ENCODE measurements at regions not wholly inside any gene's neighbourhood (a gene's known extent, or its start where the extent isn't known, plus 50 kb on each side); places are given as distances from the start of the nearest gene placed in this dataset.

- Histone ChIP-seq H3K4me3 (no peak overlapping the region), H3K9me3 (replicated peaks) (peaks cover 12% of the 10 kb centered on the region), H3K27me3 (ENCODE audit: low read depth) (no peaks in the 10 kb centered on the region), H3K27ac (replicated peaks) (no peak overlapping the region), H3K36me3 (no peaks in the 10 kb centered on the region), H3K4me1 (no peaks in the 10 kb centered on the region)
- no peak for TF ChIP-seq CTCF (IDR thresholded peaks at IDR 0.05; ENCODE audit: borderline replicate concordance)
- no peak for DNase-seq
- intact Hi-C loops (cut with micrococcal nuclease): no loop called here
Observed at GRCh38 chr4:167786504-167786903, 305.8 kb upstream of the ANXA10 start.

- intact Hi-C loops (cut with micrococcal nuclease): no loop called here
- Histone ChIP-seq H3K36me3 (no peaks in the 10 kb centered on the region), H3K27ac (replicated peaks) (no peak overlapping the region), H3K9me3 (replicated peaks) (peaks cover 4% of the 10 kb centered on the region), H3K4me1 (no peaks in the 10 kb centered on the region), H3K27me3 (ENCODE audit: low read depth) (no peaks in the 10 kb centered on the region), H3K4me3 (no peak overlapping the region)
- no peak for TF ChIP-seq CTCF (IDR thresholded peaks at IDR 0.05; ENCODE audit: borderline replicate concordance)
- DNase-seq: no peak
Observed at GRCh38 chr4:167787231-167787630, 305.1 kb upstream of the ANXA10 start.

- DNase-seq: no peak
- H3K4me1 ChIP-seq: no peaks in the 10 kb centered on the region
- H3K4me3 ChIP-seq: no peak overlapping the region
- TF ChIP-seq CTCF (IDR thresholded peaks at IDR 0.05; ENCODE audit: borderline replicate concordance): no peak
- no peaks in the 10 kb centered on the region for H3K9me3 ChIP-seq (replicated peaks)
- intact Hi-C loops (cut with micrococcal nuclease): no loop called here
- H3K36me3 ChIP-seq: no peaks in the 10 kb centered on the region
- no peaks in the 10 kb centered on the region for H3K27me3 ChIP-seq (ENCODE audit: low read depth)
- no peak overlapping the region for H3K27ac ChIP-seq (replicated peaks)
Observed at GRCh38 chr4:167802463-167803212, 289.7 kb upstream of the ANXA10 start.

GRCh38 chr4:167811958-167812357 lies 280.4 kb upstream of the ANXA10 start:
- TF ChIP-seq CTCF (IDR thresholded peaks at IDR 0.05; ENCODE audit: borderline replicate concordance): no peak
- H3K27me3 ChIP-seq (ENCODE audit: low read depth): no peaks in the 10 kb centered on the region
- peaks cover 22% of the 10 kb centered on the region for H3K9me3 ChIP-seq (replicated peaks)
- H3K4me3 ChIP-seq: no peak overlapping the region
- no peak for DNase-seq
- H3K4me1 ChIP-seq: no peaks in the 10 kb centered on the region
- intact Hi-C loops (cut with micrococcal nuclease): no loop called here
- H3K36me3 ChIP-seq: no peaks in the 10 kb centered on the region
- no peak overlapping the region for H3K27ac ChIP-seq (replicated peaks)

GRCh38 chr4:167826281-167826680 lies 266.1 kb upstream of the ANXA10 start:
- no peak overlapping the region for H3K4me3 ChIP-seq
- no peak for DNase-seq
- TF ChIP-seq CTCF (IDR thresholded peaks at IDR 0.05; ENCODE audit: borderline replicate concordance): no peak
- intact Hi-C loops (cut with micrococcal nuclease): no loop called here
- H3K36me3 ChIP-seq: no peaks in the 10 kb centered on the region
- no peaks in the 10 kb centered on the region for H3K4me1 ChIP-seq
- H3K9me3 ChIP-seq (replicated peaks): no peaks in the 10 kb centered on the region
- no peak overlapping the region for H3K27ac ChIP-seq (replicated peaks)
- H3K27me3 ChIP-seq (ENCODE audit: low read depth): no peaks in the 10 kb centered on the region
